ENCODE measurements at regions not wholly inside any gene's neighbourhood (a gene's known extent, or its start where the extent isn't known, plus 50 kb on each side); places are given as distances from the start of the nearest gene placed in this dataset.
A peak's percentile ranks its signal among the peaks of the same experiment; 100 is the strongest.
"Not testable (repeated sequence)": the region's sequence is repeated elsewhere in the genome, so short reads cannot be mapped to it uniquely, and the experiment has no call there.

- no peak for ATAC-seq
These were observed 136.0 kb upstream of the ZSWIM2 start for GRCh38 chr2:186984966-186985365.

GRCh38 chr2:186984481-186984880 is 135.5 kb upstream of the ZSWIM2 start:
- no peak for ATAC-seq

- ATAC-seq, result no peak
These were observed 132.0 kb upstream of the ZSWIM2 start for GRCh38 chr2:186980787-186981550.

- no peak for ATAC-seq
These were observed 131.1 kb upstream of the ZSWIM2 start for GRCh38 chr2:186980117-186980442.

GRCh38 chr2:186979439-186980116 is 130.6 kb upstream of the ZSWIM2 start:
- peak in 1 of 2 donors; percentile 6 for ATAC-seq

GRCh38 chr2:186977433-186978045 is 128.6 kb upstream of the ZSWIM2 start:
- no peak for ATAC-seq

- ATAC-seq, result no peak
These were observed 127.4 kb upstream of the ZSWIM2 start for GRCh38 chr2:186976329-186976728.

GRCh38 chr2:186972281-186972970 is 123.5 kb upstream of the ZSWIM2 start:
- no peak for ATAC-seq

GRCh38 chr2:186968277-186968676 is 119.3 kb upstream of the ZSWIM2 start:
- ATAC-seq, result no peak

GRCh38 chr2:186966015-186966414 is 117.0 kb upstream of the ZSWIM2 start:
- no peak for ATAC-seq

GRCh38 chr2:186962085-186962747 is 113.2 kb upstream of the ZSWIM2 start:
- no peak for ATAC-seq

GRCh38 chr2:186960241-186960640 is 111.3 kb upstream of the ZSWIM2 start:
- ATAC-seq, result not testable (repeated sequence)

- ATAC-seq, result no peak
These were observed 110.5 kb upstream of the ZSWIM2 start for GRCh38 chr2:186959486-186959885.

- ATAC-seq, result no peak
These were observed 101.7 kb upstream of the ZSWIM2 start for GRCh38 chr2:186950694-186951093.

GRCh38 chr2:186949726-186950256 is 100.8 kb upstream of the ZSWIM2 start:
- ATAC-seq, result no peak

GRCh38 chr2:186947516-186947915 is 98.5 kb upstream of the ZSWIM2 start:
- no peak for ATAC-seq

- ATAC-seq, result no peak
These were observed 98.0 kb upstream of the ZSWIM2 start for GRCh38 chr2:186946896-186947467.

- no peak for ATAC-seq
These were observed 92.9 kb upstream of the ZSWIM2 start for GRCh38 chr2:186941853-186942252.

- no peak for ATAC-seq
These were observed 91.5 kb upstream of the ZSWIM2 start for GRCh38 chr2:186940463-186940862.

GRCh38 chr2:186934420-186934819 is 85.5 kb upstream of the ZSWIM2 start:
- ATAC-seq, result no peak

- ATAC-seq, result no peak
These were observed 78.9 kb upstream of the ZSWIM2 start for GRCh38 chr2:186927867-186928191.

GRCh38 chr2:186927185-186927866 is 78.4 kb upstream of the ZSWIM2 start:
- ATAC-seq, result no peak

Measured in activated CD4-positive, CD25-positive, alpha-beta regulatory T cell treated with anti-CD3 and anti-CD28 coated beads, Interleukin-2, amount 50 U/mL, for 24 hours (primary cell).